Skin epidermis (tissue), 12 donors: ENCODE measurements at regions not wholly inside any gene's neighbourhood (a gene's known extent, or its start where the extent isn't known, plus 50 kb on each side); places are given as distances from the start of the nearest gene placed in this dataset.

ENCODE experiments used
- H3K27ac ChIP-seq, 21 experiments: fragments of 200-600 bp; sonication (generic) in 11 of 21; one replicate each; pipeline ENCODE4 v1.5.0; 2020; ENCODE audit warnings: mild to moderate bottlenecking in 3 of 21, inconsistent platforms in 2 of 21, moderate library complexity in 2 of 21
- H3K4me3 ChIP-seq, 7 experiments: fragments of 200-600 bp; sonication (generic) in 2 of 7; one replicate each; pipeline ENCODE4 v1.5.0; 2020; ENCODE audit warnings: inconsistent platforms in 2 of 7, mild to moderate bottlenecking in 2 of 7, moderate library complexity in 1 of 7

GRCh38 chr3:8183627-8184026, 318.0 kb upstream of the LMCD1 start:
- H3K27ac ChIP-seq, result no peak overlapping the region

GRCh38 chr3:8186213-8186612, 315.4 kb upstream of the LMCD1 start:
- no peak overlapping the region for H3K4me3 ChIP-seq
- no peak overlapping the region for H3K27ac ChIP-seq

More at GRCh38 chr3:8183627-8184026, 318.0 kb upstream of the LMCD1 start:
- no peak overlapping the region for H3K4me3 ChIP-seq

GRCh38 chr3:8187996-8188395, 313.6 kb upstream of the LMCD1 start:
- no peak overlapping the region for H3K4me3 ChIP-seq
- no peak overlapping the region for H3K27ac ChIP-seq

- H3K4me3 ChIP-seq, result no peak overlapping the region
- no peak overlapping the region for H3K27ac ChIP-seq
These were observed 312.6 kb upstream of the LMCD1 start for GRCh38 chr3:8189051-8189450.

- Histone ChIP-seq H3K4me3 (no peak overlapping the region), H3K27ac (no peak overlapping the region)
These were observed 310.2 kb upstream of the LMCD1 start for GRCh38 chr3:8191406-8191805.

- Histone ChIP-seq H3K4me3 (no peak overlapping the region), H3K27ac (no peak overlapping the region)
These were observed 304.2 kb upstream of the LMCD1 start for GRCh38 chr3:8197384-8197783.

GRCh38 chr3:8198605-8199004, 303.0 kb upstream of the LMCD1 start:
- H3K27ac ChIP-seq, result no peak overlapping the region
- H3K4me3 ChIP-seq, result no peak overlapping the region

- H3K4me3 ChIP-seq, result no peak overlapping the region
- no peak overlapping the region for H3K27ac ChIP-seq
These were observed 300.6 kb upstream of the LMCD1 start for GRCh38 chr3:8200996-8201395.

GRCh38 chr3:8201886-8202285, 299.7 kb upstream of the LMCD1 start:
- Histone ChIP-seq H3K4me3 (no peak overlapping the region), H3K27ac (no peak overlapping the region)

- H3K4me3 ChIP-seq, result no peak overlapping the region
- peak overlapping the region in 1 of 21 experiments; percentile 40 for H3K27ac ChIP-seq
These were observed 297.3 kb upstream of the LMCD1 start for GRCh38 chr3:8204331-8204730.

GRCh38 chr3:8204853-8205650, 296.6 kb upstream of the LMCD1 start:
- Histone ChIP-seq H3K4me3 (no peak overlapping the region), H3K27ac (peak overlapping the region in 2 of 21 experiments; percentile 40 to 57)

GRCh38 chr3:8205881-8206280, 295.7 kb upstream of the LMCD1 start:
- H3K27ac ChIP-seq, result peak overlapping the region in 2 of 21 experiments; percentile 53 to 57
- no peak overlapping the region for H3K4me3 ChIP-seq

- Histone ChIP-seq H3K4me3 (no peak overlapping the region), H3K27ac (no peak overlapping the region)
These were observed 294.5 kb upstream of the LMCD1 start for GRCh38 chr3:8206971-8207617.

GRCh38 chr3:8210882-8211341, 290.7 kb upstream of the LMCD1 start:
- Histone ChIP-seq H3K27ac (no peak overlapping the region), H3K4me3 (no peak overlapping the region)

- H3K27ac ChIP-seq, result no peak overlapping the region
These were observed 288.8 kb upstream of the LMCD1 start for GRCh38 chr3:8212794-8213193.

GRCh38 chr3:8213286-8213685, 288.3 kb upstream of the LMCD1 start:
- no peak overlapping the region for H3K4me3 ChIP-seq
- no peak overlapping the region for H3K27ac ChIP-seq

More at GRCh38 chr3:8212794-8213193, 288.8 kb upstream of the LMCD1 start:
- H3K4me3 ChIP-seq, result no peak overlapping the region

GRCh38 chr3:8215821-8216220, 285.8 kb upstream of the LMCD1 start:
- H3K27ac ChIP-seq, result no peak overlapping the region

GRCh38 chr3:8218353-8218940, 283.2 kb upstream of the LMCD1 start:
- Histone ChIP-seq H3K4me3 (no peak overlapping the region), H3K27ac (no peak overlapping the region)

More at GRCh38 chr3:8215821-8216220, 285.8 kb upstream of the LMCD1 start:
- no peak overlapping the region for H3K4me3 ChIP-seq

- H3K27ac ChIP-seq, result no peak overlapping the region
- no peak overlapping the region for H3K4me3 ChIP-seq
These were observed 281.3 kb upstream of the LMCD1 start for GRCh38 chr3:8220291-8220690.

- Histone ChIP-seq H3K27ac (no peak overlapping the region), H3K4me3 (no peak overlapping the region)
These were observed 277.9 kb upstream of the LMCD1 start for GRCh38 chr3:8223766-8224165.

GRCh38 chr3:8224941-8225340, 276.7 kb upstream of the LMCD1 start:
- Histone ChIP-seq H3K27ac (no peak overlapping the region), H3K4me3 (no peak overlapping the region)
